ENCODE measurements at regions not wholly inside any gene's neighbourhood (a gene's known extent, or its start where the extent isn't known, plus 50 kb on each side); places are given as distances from the start of the nearest gene placed in this dataset.

DNA sequence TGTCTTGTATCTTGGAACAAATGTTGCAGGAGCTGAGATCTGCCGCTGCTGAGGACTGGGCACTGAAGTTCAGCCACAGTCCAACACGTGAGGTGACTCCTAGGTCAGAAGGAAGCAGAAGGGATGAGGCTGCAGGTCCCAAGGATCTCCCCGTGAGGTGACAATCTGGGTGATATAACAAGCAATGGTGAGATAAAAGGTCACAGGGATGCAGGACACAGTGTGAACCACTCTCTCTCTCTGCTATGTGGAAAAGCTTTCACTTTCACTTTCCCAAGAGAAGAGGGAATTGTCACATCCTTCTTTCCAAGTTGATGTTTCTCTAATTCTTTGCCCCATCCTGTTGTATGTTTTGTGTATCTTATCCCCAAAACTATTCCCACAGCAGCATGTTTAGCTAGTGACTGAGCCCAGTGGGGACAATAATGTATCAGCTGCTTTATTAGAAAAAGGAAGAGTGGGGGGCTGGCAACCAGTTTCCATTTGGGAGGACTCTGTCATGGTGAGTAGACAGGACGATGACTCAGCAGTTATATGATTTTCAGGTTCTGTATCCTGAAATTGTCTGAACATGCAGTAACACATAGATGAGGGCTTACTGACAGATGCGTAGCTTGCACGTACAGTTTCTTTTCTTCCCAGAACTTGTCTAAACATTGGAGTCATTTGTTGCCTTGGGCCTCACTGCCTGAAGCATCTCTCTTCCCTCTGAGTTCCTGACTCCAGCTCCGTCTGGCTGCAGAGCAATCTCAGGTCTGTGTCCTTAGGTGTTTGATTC lies 1415.8 kb upstream of the TENM3 start:
- Histone ChIP-seq H3K27me3 (no peaks in the 10 kb centered on the region), H3K9me3 (no peaks in the 10 kb centered on the region), H3K4me3 (peak overlapping the region; percentile 38 to 54 (median 40)), H3K4me1 (peaks cover 0 to 14% (median 8%) of the 10 kb centered on the region in 4 donors), H3K27ac (replicated peaks in 1 of 4) (no peak overlapping the region), H3K36me3 (no peaks in the 10 kb centered on the region)
- intact Hi-C loops (cut with DNase I), result no loop called here
- no peak for DNase-seq (ENCODE audit: extremely low spot score)
- 37% methylated on average over 7 of the region's 7 CpGs for WGBS
- TF ChIP-seq POLR2AphosphoS5 (IDR thresholded peaks at IDR 0.05) (no peak), POLR2A (IDR thresholded peaks at IDR 0.05; ENCODE audit: low read depth) (no peak), EP300 (IDR thresholded peaks at IDR 0.05) (no peak)
- TF ChIP-seq, protein P1, sequence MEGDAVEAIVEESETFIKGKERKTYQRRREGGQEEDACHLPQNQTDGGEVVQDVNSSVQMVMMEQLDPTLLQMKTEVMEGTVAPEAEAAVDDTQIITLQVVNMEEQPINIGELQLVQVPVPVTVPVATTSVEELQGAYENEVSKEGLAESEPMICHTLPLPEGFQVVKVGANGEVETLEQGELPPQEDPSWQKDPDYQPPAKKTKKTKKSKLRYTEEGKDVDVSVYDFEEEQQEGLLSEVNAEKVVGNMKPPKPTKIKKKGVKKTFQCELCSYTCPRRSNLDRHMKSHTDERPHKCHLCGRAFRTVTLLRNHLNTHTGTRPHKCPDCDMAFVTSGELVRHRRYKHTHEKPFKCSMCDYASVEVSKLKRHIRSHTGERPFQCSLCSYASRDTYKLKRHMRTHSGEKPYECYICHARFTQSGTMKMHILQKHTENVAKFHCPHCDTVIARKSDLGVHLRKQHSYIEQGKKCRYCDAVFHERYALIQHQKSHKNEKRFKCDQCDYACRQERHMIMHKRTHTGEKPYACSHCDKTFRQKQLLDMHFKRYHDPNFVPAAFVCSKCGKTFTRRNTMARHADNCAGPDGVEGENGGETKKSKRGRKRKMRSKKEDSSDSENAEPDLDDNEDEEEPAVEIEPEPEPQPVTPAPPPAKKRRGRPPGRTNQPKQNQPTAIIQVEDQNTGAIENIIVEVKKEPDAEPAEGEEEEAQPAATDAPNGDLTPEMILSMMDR (IDR thresholded peaks at IDR 0.05), result no peak

DNA sequence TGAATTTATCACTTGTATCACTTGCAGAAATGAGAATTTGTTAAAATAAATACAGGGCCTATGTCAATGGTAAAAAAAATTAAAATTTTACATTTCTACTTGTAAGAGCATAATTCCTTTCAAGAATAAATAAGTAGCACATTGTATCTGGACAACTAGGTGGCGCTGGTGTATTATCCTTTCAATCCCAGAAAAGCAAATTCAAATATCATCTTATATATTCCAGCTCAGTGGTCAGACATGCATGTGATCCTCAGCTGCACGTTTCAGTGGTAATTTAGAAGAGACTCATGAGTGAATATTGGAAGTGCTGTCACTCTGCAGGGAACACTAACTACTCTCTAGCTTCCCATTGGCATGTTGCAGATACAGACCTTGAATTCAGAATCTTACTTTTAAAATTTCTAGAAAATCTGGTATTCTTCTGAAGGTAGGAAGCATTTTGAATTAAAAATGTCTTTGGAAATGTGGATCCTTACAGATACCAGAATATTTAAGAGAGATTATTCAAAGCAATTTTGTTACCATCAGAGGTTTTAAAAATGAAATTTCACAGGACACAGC lies 1414.7 kb upstream of the TENM3 start:
- Histone ChIP-seq H3K27ac (replicated peaks in 1 of 4) (no peak overlapping the region), H3K4me3 (no peak overlapping the region), H3K9me3 (no peaks in the 10 kb centered on the region), H3K4me1 (peaks cover 0 to 14% (median 8%) of the 10 kb centered on the region in 4 donors), H3K36me3 (no peaks in the 10 kb centered on the region), H3K27me3 (no peaks in the 10 kb centered on the region)
- no peak for DNase-seq (ENCODE audit: extremely low spot score)
- TF ChIP-seq, protein P1 (IDR thresholded peaks at IDR 0.05), result peak; percentile 25 to 62 (median 56)
- TF ChIP-seq POLR2A (IDR thresholded peaks at IDR 0.05; ENCODE audit: low read depth), result no peak
- intact Hi-C loops (cut with DNase I), result no loop called here
- WGBS, result 4% methylated on average over 2 of the region's 2 CpGs

DNA sequence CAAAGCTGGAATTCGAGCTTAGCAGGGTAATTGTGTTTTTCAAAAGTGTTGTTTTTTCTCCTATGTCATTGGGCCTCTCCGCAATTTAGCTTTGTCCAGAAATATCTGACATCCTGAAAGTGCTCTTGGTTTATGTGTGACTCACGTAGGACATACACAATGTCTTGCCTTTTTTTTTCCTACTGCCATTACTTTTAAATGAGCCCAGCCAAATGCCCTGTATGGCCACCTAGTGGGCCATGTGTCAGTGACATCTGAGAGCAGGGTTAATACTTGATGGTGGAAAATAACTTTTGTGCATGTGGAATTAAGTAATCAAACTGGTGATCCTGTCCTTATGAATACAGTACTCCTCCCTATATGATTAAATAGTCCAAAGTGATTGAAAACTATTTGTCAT lies 1411.1 kb upstream of the TENM3 start:
- H3K27ac ChIP-seq (replicated peaks in 1 of 4), result no peak overlapping the region
- intact Hi-C loops (cut with DNase I), result no loop called here
- no peak for DNase-seq (ENCODE audit: extremely low spot score)
- 58% methylated on average over 3 of the region's 3 CpGs for WGBS
- H3K4me3 ChIP-seq, result no peak overlapping the region
- no peaks in the 10 kb centered on the region for H3K9me3 ChIP-seq
- TF ChIP-seq POLR2A (IDR thresholded peaks at IDR 0.05; ENCODE audit: low read depth), result no peak
- TF ChIP-seq POLR2AphosphoS5 (IDR thresholded peaks at IDR 0.05), result no peak
- TF ChIP-seq, protein P1 (IDR thresholded peaks at IDR 0.05), result no peak
- TF ChIP-seq EP300 (IDR thresholded peaks at IDR 0.05), result no peak
- H3K4me1 ChIP-seq, result peaks cover 0 to 13% (median 8%) of the 10 kb centered on the region in 4 donors
- H3K27me3 ChIP-seq, result no peaks in the 10 kb centered on the region
- H3K36me3 ChIP-seq, result no peaks in the 10 kb centered on the region

DNA sequence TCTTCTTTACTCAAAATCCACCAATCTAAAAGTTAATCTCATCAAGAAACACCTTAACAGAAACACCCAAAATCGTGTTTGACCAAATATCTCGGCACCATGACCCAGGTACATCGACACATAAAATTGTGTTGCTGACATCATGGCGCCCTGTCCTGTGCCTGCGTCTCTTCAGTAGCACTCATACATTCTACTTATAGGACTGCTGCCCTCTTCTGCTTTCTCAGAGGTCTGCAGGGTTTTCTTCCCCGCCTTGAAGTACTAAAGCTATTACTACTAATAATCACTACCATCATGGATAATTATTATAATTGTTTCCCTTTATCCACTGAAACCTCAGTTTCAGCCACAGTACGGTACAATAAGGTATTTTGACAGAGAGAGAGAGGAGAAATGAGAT lies 1403.1 kb upstream of the TENM3 start:
- H3K4me1 ChIP-seq, result no peaks in the 10 kb centered on the region
- TF ChIP-seq EP300 (IDR thresholded peaks at IDR 0.05), result no peak
- TF ChIP-seq POLR2AphosphoS5 (IDR thresholded peaks at IDR 0.05), result no peak
- TF ChIP-seq POLR2A (IDR thresholded peaks at IDR 0.05; ENCODE audit: low read depth), result no peak
- TF ChIP-seq, protein P1 (IDR thresholded peaks at IDR 0.05), result no peak
- no peak overlapping the region for H3K4me3 ChIP-seq
- 75% methylated on average over 7 of the region's 7 CpGs for WGBS
- no peaks in the 10 kb centered on the region for H3K9me3 ChIP-seq
- no peak overlapping the region for H3K27ac ChIP-seq (replicated peaks in 1 of 4)
- no peaks in the 10 kb centered on the region for H3K27me3 ChIP-seq
- DNase-seq (ENCODE audit: extremely low spot score), result no peak
- H3K36me3 ChIP-seq, result no peaks in the 10 kb centered on the region
- intact Hi-C loops (cut with DNase I), result no loop called here

Measured in esophagus muscularis mucosa (tissue), 4 donors.